HG02588 (cell line): ENCODE measurements at regions not wholly inside any gene's neighbourhood (a gene's known extent, or its start where the extent isn't known, plus 50 kb on each side); places are given as distances from the start of the nearest gene placed in this dataset.

ENCODE experiments used
- ATAC-seq: cut with Tn5 transposase; IDR thresholded peaks from one replicate; pipeline ENCODE4 v1.9.1; 2021; ENCODE audit warnings: mild to moderate bottlenecking, moderate library complexity; ENCODE audit not compliant: unreplicated experiment

- no peak for ATAC-seq
Measured at GRCh38 chr15:62625429-62626033, 417.0 kb upstream of the TPM1 start.

GRCh38 chr15:62626903-62627302, 415.6 kb upstream of the TPM1 start:
- ATAC-seq = no peak

- ATAC-seq = no peak
Measured at GRCh38 chr15:62631076-62631724, 411.3 kb upstream of the TPM1 start.

GRCh38 chr15:62636823-62637573, 405.5 kb upstream of the TPM1 start:
- ATAC-seq = no peak

GRCh38 chr15:62637574-62637897, 405.0 kb upstream of the TPM1 start:
- ATAC-seq = no peak

GRCh38 chr15:62637950-62638619, 404.5 kb upstream of the TPM1 start:
- ATAC-seq = no peak

GRCh38 chr15:62639432-62639831, 403.1 kb upstream of the TPM1 start:
- ATAC-seq = no peak

- no peak for ATAC-seq
Measured at GRCh38 chr15:62639906-62640605, 402.5 kb upstream of the TPM1 start.

- ATAC-seq = no peak
Measured at GRCh38 chr15:62641825-62642224, 400.7 kb upstream of the TPM1 start.

- no peak for ATAC-seq
Measured at GRCh38 chr15:62643572-62643971, 399.0 kb upstream of the TPM1 start.

GRCh38 chr15:62644216-62644888, 398.2 kb upstream of the TPM1 start:
- no peak for ATAC-seq

- no peak for ATAC-seq
Measured at GRCh38 chr15:62644889-62645742, 397.4 kb upstream of the TPM1 start.

- ATAC-seq = no peak
Measured at GRCh38 chr15:62647202-62647842, 395.2 kb upstream of the TPM1 start.

- no peak for ATAC-seq
Measured at GRCh38 chr15:62647843-62648505, 394.6 kb upstream of the TPM1 start.

GRCh38 chr15:62648954-62649353, 393.6 kb upstream of the TPM1 start:
- ATAC-seq = no peak

GRCh38 chr15:62649793-62650420, 392.6 kb upstream of the TPM1 start:
- peak; percentile 80 for ATAC-seq

GRCh38 chr15:62653122-62653521, 389.4 kb upstream of the TPM1 start:
- no peak for ATAC-seq

GRCh38 chr15:62656071-62656470, 386.5 kb upstream of the TPM1 start:
- ATAC-seq = no peak
